Stomach (tissue), 8 donors: ENCODE measurements at regions not wholly inside any gene's neighbourhood (a gene's known extent, or its start where the extent isn't known, plus 50 kb on each side); places are given as distances from the start of the nearest gene placed in this dataset.

Source experiments
- DNase-seq, 2 donors: peaks; one replicate each; pipeline versions ENCODE4 v3.0.0 to v3.0.0-alpha.2; 2013 to 2019
- H3K27ac ChIP-seq, 5 donors: fragments of 200-600 bp in 4 of 5; sonication (generic) in 4 of 5; one replicate each; pipeline ENCODE4 v1.5.1; 2013 to 2019; ENCODE audit warnings: mild to moderate bottlenecking in 1 of 5, moderate library complexity in 1 of 5
- H3K27me3 ChIP-seq, 3 donors: fragments of 200-600 bp; sonication (generic); one replicate each; pipeline ENCODE4 v1.5.1; 2017 to 2019; ENCODE audit warnings: mixed run types in 1 of 3
- H3K36me3 ChIP-seq, 4 donors: fragments of 200-600 bp; sonication (generic); 1 replicate in 3 of 4; 2 replicates in 1 of 4; pipeline ENCODE4 v1.5.1; 2016 to 2019
- H3K4me1 ChIP-seq, 4 donors: fragments of 200-600 bp; sonication (generic); one replicate each; pipeline ENCODE4 v1.5.1; 2016 to 2019
- H3K4me3 ChIP-seq, 4 donors: fragments of 200-600 bp; sonication (generic) in 3 of 4; one replicate each; pipeline ENCODE4 v1.5.1; 2016 to 2019; ENCODE audit warnings: mild to moderate bottlenecking in 1 of 4
- H3K9me3 ChIP-seq, 4 donors: fragments of 200-600 bp; sonication (generic); one replicate each; pipeline ENCODE4 v1.5.1; 2016 to 2019
- CTCF ChIP-seq, 7 experiments: fragments of 450-650 bp in 4 of 7; fragments of 200-600 bp in 3 of 7; sonication (generic) in 3 of 7; IDR thresholded peaks; one replicate each; pipeline ENCODE4 v1.5.1; 2016 to 2019; ENCODE audit warnings: antibody characterized with exemption in 7 of 7, control low read depth in 2 of 7, mild to moderate bottlenecking in 1 of 7
- EP300 ChIP-seq: sonication (generic); formaldehyde crosslinking; IDR thresholded peaks from one replicate; pipeline ENCODE4 v1.6.1; 2017; ENCODE audit warnings: antibody characterized with exemption
- POLR2A ChIP-seq, 4 donors: fragments of 450-650 bp; IDR thresholded peaks; one replicate each; pipeline ENCODE4 v1.6.1; 2016; ENCODE audit warnings: antibody characterized with exemption in 4 of 4, control low read depth in 2 of 4, mild to moderate bottlenecking in 1 of 4, moderate library complexity in 1 of 4
- POLR2AphosphoS5 ChIP-seq, 3 donors: sonication (generic); formaldehyde crosslinking; IDR thresholded peaks; one replicate each; pipeline ENCODE4 v1.6.1; 2016; ENCODE audit warnings: antibody characterized with exemption in 3 of 3
- WGBS, 5 donors: extraction: QIAGEN DNeasy Blood & Tissue Kit in 3 of 5; methylation state at CpG; one replicate each; pipeline versions ENCODE4 v1.1.5 to v1.1.7; 2013 to 2018; 5-methylcytosine and 5-hydroxymethylcytosine counted together
- intact Hi-C: fragments of 100-400 bp; cut with DNase I; formaldehyde crosslinking; loops from one replicate; pipeline ENCODE4 v1.15.1; 2023; ENCODE audit warnings: low total_unique reads
- donor health status: healthy with polysubstance abuse.
- donor health status: Bipolar disorder and iron deficiency.
- donor health status: healthy.

DNA sequence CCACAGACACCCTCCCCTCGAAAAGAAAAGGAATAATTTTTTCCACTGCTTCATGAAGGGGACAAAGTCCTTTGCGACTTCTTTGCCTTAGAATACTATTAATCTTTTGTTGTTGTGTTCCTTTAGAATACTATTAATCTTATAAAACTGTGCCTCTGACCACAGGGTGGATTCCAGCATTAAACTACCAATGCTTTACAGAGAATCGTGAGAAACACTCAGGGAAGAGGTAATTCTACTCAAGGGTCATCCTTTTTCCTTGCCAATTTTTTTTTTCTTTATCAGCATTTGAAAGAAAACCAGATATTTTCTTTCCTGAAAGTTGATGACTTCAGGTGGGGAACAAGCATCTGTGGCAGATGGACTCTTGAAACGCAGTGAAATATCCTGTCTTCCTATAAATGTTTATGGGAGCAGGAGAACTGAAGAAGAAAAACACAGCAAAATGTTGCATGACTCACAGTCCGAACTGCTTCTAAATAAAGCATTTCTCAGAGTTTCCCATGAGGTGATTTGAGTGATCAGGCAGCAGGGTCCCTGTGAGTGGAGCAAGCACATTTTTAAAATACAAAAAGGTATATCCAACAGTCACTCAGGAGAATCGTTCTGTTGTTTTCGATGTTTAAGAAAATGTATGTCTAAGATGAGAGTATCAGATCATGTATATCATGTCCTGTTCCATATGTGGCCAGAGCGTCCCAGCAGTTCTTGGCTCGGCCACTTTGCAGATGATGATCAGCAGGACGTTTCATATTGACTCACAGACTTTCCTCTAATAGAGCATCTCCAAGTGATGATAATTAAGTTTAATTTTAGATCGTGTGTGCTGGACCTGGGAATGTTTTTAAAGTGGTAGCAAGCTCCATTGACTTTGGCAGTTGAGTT lies 154.2 kb upstream of the RUNX1 start:
- peak overlapping the region in 4 of 5 donors; percentile 40 to 86 (median 64) for H3K27ac ChIP-seq

GRCh38 chr21:35202431-35202830 lies 153.3 kb upstream of the RUNX1 start:
- DNase-seq = no peak
- intact Hi-C loops = no loop called here
- peak overlapping the region in 2 of 5 donors; percentile 40 to 62 for H3K27ac ChIP-seq

More for the DNA sequence above, 154.2 kb upstream of the RUNX1 start:
- peaks cover 13 to 40% (median 31%) of the 10 kb centered on the region in 4 donors for H3K4me1 ChIP-seq
- DNase-seq = no peak
- 48 to 61% (median 55%) methylated on average over 11 of the region's 11 CpGs for WGBS, 5 donors
- no peak overlapping the region for H3K4me3 ChIP-seq
- intact Hi-C loops = no loop called here
- H3K36me3 ChIP-seq = no peaks in the 10 kb centered on the region
- H3K9me3 ChIP-seq = no peaks in the 10 kb centered on the region
- no peaks in the 10 kb centered on the region for H3K27me3 ChIP-seq
- peak in 1 of 3 donors; percentile 27 for TF ChIP-seq POLR2AphosphoS5 (IDR thresholded peaks at IDR 0.05)
- no peak for TF ChIP-seq CTCF (IDR thresholded peaks at IDR 0.05)

GRCh38 chr21:35201799-35202198 lies 152.7 kb upstream of the RUNX1 start:
- DNase-seq = no peak
- Histone ChIP-seq H3K36me3 (no peaks in the 10 kb centered on the region), H3K9me3 (no peaks in the 10 kb centered on the region), H3K4me1 (peaks cover 13 to 40% (median 27%) of the 10 kb centered on the region in 4 donors), H3K27ac (peak overlapping the region in 1 of 5 donors; percentile 48), H3K4me3 (no peak overlapping the region), H3K27me3 (no peaks in the 10 kb centered on the region)
- intact Hi-C loops = no loop called here
- TF ChIP-seq CTCF (IDR thresholded peaks at IDR 0.05) (no peak), POLR2A (IDR thresholded peaks at IDR 0.05) (no peak), POLR2AphosphoS5 (IDR thresholded peaks at IDR 0.05) (no peak), EP300 (no peak)

More at GRCh38 chr21:35202431-35202830, 153.3 kb upstream of the RUNX1 start:
- Histone ChIP-seq H3K27me3 (no peaks in the 10 kb centered on the region), H3K9me3 (no peaks in the 10 kb centered on the region), H3K4me1 (peaks cover 13 to 40% (median 31%) of the 10 kb centered on the region in 4 donors), H3K36me3 (no peaks in the 10 kb centered on the region), H3K4me3 (no peak overlapping the region)
- TF ChIP-seq POLR2AphosphoS5 (IDR thresholded peaks at IDR 0.05) = no peak
- no peak for TF ChIP-seq CTCF (IDR thresholded peaks at IDR 0.05)
- no peak for TF ChIP-seq POLR2A (IDR thresholded peaks at IDR 0.05)
- no peak for TF ChIP-seq EP300

DNA sequence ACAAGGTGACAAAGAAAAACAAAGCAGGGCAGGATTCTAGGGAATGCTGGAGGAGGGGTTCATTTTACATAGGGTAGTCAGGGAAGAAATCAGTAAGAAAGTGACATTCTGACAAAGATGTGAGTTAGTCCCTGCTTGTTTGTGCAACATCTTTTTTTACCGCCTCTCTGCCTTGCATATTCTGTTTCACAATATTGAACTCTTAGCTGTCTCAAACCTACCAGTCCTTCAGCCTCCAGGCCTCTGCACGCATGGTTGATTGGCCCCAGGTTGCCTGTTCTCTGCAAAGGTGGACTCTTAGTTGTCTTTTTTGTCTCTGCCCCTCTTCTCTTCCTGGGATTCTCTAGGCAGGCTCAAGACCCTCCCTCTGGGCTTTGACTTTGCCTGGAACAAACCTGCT lies 152.2 kb upstream of the RUNX1 start:
- Histone ChIP-seq H3K4me3 (no peak overlapping the region), H3K27ac (no peak overlapping the region), H3K36me3 (no peaks in the 10 kb centered on the region), H3K27me3 (no peaks in the 10 kb centered on the region), H3K4me1 (peaks cover 10 to 35% (median 23%) of the 10 kb centered on the region in 4 donors), H3K9me3 (no peaks in the 10 kb centered on the region)
- TF ChIP-seq CTCF (IDR thresholded peaks at IDR 0.05) (no peak), POLR2AphosphoS5 (IDR thresholded peaks at IDR 0.05) (no peak), EP300 (no peak)
- intact Hi-C loops = no loop called here
- DNase-seq = no peak
- WGBS, 5 donors = 93 to 96% (median 94%) methylated on average over 2 of the region's 2 CpGs
